NCI-H748 (cell line): ENCODE measurements at regions not wholly inside any gene's neighbourhood (a gene's known extent, or its start where the extent isn't known, plus 50 kb on each side); places are given as distances from the start of the nearest gene placed in this dataset.
"Not testable (repeated sequence)": the region's sequence is repeated elsewhere in the genome, so short reads cannot be mapped to it uniquely, and the experiment has no call there.

Source experiments
- DNase-seq: peaks from one replicate; lab custom pipeline; 2025; ENCODE audit not compliant: unreplicated experiment; lab: John Stamatoyannopoulos, UW

DNA sequence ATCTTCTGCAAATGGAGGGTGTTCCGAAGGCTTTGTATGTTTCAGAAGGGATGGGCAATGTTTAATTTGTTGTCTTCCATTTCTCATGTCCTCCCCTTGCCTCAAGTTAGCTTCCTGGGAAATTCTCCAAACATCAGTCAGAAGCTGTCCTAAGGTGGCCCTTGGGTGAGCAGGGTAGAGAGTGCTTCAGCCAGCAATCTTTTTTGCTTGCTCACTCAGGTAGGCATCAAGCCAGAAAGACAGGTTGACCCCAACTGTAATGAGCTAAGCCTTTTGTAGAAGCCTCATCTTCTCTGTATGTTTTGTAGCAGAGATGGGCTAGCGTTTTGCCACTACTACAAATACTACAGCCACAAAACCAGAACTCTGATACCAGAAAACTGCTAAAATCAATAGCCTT, 321.5 kb upstream of the FAM78B start:
- DNase-seq, result no peak

DNA sequence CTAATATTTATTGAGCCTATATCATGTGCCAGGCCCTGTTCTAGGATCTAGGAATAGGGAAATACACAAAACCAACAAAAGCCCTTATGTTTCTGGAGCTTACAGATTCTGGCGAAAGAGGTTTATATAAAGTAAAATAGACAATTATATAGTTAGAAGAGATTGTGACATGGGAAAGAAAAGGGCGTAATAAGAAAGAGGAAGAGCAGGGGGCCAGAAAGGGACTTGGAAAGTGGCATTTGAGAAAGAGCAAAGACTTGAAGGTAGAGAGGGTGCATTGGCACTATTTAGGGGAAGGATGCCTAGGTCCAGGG, 322.5 kb upstream of the FAM78B start:
- DNase-seq, result no peak

DNA sequence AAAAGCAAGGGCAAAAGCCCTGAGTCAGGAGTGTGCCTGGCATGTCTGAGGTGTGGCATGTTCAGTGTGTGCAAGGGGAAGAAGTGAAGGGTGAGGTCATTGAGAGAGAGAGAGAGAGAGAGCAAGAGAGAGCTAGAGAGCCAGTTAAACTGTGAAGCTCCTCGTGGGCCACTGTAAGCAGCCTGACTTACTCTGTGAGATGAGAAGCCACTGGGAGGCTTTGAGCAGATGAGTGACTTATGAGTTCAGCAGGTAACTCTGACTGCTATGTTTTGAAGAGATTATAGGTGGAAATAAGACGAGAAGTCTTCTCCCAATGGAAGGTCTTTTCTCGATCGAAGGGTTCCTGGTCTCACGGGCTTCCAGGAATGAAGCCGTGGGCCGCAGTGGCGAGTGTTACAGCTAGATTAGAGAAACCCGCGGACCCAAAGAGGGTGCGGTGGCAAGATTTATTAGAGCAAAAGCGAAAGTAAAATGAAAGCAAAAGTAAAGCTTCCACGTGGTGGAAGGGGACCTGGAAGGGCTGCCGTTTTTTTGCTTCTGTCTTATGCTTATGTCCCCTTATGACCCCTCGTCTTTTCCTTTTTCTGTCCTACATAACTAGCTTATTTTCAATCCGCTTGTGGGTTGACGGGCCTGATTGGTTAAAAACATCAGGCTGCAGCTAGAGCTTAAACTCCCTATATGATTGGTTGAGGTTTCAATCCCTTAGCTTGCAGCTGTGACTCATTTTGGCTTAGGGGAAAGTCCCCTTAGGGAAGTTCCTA, 323.1 kb upstream of the FAM78B start:
- DNase-seq, result peak; percentile 54

DNA sequence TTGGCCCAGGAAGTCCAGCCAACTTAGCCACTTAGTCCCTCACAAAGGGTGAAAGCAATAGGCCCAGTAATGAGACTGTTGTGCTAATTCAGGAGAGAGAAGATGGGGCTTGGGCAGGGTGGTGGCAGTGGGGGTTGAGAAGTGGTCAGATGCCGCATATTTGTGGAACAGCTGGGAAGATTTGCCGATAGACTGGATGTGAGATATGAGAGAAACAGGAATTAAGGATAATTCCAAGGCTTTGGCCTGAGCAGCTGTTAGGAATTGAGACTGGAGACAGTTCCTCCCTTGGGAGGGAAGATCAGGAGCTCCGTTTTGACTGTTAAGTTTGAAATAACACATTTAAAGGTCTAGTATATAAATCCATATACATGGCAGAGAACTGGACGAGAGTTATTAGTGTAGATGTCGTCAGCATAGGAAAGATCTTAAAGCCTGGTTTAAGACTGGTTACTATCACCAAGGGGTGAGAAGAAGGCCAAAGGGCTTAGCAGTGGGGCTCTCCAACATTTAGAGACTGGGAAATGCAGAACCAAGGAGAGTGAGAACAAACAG, 323.7 kb upstream of the FAM78B start:
- DNase-seq, result no peak

DNA sequence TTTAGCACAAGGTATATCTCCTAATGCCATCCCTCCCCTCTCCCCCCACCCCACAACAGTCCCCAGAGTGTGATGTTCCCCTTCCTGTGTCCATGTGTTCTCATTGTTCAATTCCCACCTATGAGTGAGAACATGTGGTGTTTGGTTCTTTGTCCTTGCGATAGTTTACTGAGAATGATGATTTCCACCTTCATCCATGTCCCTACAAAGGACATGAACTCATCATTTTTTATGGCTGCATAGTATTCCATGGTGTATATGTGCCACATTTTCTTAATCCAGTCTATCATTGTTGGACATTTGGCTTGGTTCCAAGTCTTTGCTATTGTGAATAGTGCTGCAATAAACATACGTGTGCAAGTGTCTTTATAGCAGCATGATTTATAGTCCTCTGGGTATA, 327.0 kb upstream of the FAM78B start:
- DNase-seq, result not testable (repeated sequence)

DNA sequence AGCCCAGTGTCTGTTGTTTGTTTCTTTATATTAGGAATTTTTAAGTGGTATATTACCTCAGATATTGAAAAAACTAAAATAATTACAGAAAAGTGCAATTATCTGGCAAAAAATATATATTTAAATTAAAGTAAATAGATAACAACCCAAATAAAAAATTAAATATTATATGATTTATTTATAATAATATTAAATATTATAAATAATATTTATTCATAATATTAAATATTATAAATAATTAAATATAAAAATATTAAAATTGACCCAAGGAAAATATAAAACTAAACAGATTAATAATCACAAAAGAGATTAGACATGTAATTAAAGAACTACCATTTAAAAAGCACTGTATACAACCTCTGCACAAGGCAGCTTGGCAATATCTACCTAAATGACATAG, 331.9 kb upstream of the POGK start:
- no peak for DNase-seq

DNA sequence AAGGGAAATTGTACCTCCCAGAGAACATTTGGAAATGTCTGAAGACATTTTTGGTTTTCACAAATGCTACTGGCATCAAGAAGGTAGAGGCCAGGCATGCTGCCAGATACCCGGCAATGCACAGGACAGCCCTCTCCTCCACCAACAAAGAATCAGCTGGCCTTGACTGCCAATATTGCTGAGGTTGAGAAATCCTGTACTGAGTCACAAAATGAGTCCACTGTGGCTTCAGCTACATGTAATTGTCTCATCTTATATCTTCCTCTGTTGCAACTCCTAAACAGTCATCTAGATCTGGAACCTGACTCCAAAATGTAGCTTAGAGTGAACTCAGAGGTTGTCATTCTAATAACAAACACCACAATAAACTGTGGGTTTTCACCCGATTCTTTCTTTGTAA, 327.5 kb upstream of the POGK start:
- no peak for DNase-seq

DNA sequence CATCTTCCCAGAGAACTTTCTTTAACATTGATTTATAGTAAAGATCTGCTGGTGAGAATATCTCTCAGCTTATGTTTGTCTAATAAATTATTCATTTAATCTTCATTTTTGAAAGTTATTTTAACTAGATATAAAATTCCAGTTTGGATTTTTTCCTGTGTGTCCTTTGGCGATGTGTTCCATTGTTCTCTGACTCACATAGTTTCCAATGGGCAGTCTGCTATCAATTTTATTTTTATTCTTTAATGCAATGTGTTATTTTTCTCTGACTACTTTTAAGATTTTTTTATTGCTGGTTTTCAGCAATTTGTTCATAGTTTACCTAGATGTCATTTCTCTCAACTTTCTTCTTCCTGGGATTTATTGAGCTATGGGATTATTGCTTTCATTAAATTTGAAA, 325.2 kb upstream of the POGK start:
- DNase-seq, result no peak

DNA sequence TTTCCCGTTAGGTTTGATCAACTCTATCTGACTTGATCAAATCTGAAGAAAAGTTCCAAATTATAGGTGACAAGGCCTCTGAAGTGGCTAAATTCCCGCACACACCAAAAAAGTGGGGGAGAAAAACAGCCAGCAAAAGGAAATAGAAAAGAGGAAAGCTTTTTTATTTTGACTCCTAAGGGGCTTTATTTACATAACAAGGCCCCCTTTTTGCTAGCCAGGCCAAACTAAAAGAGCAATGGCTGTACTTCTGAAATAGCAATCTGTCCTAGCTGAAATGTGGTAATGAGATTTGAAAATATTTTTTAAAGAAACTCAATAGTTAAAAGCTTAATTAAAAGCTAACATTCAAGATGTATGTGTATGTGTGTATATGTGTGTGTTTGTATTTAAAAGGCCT, 311.5 kb upstream of the POGK start:
- no peak for DNase-seq

DNA sequence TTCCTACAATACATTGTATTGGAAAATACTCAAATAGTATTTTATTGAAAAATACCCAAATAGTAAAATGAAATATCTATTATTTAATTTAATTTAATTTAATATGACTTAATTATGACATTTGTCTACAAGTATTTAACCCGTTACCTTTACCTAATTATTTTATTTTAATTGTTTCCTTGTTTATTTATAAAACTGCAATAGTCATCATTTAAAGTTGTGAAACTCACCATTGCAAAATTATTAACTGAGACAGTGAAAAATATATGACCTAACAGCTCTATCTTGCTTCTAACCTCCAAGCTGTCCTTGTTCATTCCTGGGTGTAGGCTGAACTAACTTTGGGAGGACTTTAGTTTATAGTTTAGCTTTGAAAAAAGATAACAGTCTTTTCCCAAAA, 300.6 kb upstream of the POGK start:
- DNase-seq, result no peak

DNA sequence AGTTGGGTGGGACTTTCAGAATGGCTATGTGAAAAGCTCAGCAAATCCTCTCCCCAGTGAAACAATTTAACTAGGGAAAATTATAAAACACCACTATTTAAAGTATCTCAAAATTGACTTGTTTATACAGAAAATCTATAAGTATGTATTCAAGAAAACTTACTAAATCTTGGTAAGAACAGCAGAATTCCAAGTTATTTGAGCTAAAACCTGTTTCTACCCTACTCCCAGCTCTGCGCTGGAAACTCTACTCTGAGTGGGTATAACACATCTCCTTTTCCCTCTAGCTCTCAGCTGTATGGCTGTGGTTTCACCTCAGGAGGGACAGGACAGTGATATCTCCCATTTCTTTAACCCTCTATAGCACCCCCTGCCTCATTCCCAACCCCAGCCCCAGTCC, 295.2 kb upstream of the POGK start:
- DNase-seq, result no peak

DNA sequence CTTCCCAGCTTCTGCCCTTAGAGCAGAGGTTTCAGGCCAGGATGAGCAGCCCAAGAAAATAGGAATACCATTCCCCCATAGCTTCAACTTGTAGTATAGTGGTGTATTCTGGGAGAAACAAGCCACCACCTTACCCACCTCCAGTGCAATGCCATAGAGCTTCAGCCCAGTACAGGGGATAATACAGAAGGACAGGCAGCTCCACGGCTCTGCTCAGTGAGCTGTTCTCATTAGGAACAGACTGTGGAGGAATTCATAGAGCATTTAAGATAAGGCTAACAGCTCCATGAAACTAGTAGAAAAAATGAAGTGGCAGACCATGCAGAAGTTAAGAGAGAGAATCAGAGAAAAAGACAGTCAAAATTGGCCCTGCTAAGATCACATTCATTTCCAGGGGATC, 294.7 kb upstream of the POGK start:
- DNase-seq, result no peak

DNA sequence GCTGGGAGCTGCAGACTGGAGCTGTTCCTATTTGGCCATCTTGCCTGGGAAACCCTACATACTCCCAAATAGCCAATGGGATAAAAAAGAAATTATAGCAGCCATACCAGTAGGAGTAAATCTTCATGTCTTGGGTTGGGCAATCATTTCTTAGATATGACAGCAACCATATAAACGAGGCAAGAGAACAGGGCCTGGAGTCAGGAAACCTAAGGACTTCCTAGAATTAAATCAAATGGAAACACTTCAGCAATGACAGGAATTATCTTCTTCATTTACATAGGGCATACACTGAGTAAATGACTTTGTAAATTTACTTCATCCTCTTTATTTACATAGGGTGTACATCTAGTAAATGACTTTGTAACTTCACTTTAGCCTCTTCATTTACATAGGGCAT, 286.6 kb upstream of the POGK start:
- DNase-seq, result no peak

DNA sequence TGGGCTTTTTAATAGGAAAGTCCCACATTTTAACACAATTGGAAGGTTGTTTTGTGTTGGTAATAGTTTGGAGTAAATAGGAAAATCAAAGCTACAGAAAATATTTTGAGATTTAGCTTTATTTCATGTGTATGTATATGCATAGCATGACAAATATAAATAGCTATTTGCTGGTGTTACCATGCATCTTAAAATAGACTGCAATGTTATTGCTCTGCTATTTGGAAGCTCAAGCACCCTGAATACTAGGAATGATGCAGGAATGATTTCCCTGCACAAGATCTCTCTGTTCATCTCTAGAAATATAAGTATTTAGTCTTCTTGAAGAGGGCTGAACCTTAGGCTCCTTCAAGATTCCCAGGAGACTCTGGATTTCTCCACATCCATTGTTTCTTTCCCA, 268.3 kb upstream of the POGK start:
- no peak for DNase-seq

DNA sequence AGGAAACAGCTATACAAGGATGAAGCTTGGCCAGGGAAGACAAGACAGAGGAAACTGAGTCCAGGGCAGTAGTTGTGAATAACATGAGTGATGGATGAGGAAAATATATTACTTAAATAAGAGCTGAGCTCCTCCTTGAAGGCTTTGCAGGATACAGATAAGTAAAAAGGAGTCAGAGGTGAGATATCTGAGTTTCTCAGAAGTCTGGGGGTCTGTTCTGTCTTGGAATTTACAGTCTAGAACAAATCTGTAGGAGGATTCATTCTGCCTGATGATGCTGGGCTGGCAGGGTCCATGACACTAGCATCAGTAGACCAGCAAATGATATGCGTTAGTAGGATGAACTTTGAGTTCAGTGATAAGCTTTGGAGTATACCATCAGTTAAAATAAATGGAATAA, 266.1 kb upstream of the POGK start:
- DNase-seq, result no peak

DNA sequence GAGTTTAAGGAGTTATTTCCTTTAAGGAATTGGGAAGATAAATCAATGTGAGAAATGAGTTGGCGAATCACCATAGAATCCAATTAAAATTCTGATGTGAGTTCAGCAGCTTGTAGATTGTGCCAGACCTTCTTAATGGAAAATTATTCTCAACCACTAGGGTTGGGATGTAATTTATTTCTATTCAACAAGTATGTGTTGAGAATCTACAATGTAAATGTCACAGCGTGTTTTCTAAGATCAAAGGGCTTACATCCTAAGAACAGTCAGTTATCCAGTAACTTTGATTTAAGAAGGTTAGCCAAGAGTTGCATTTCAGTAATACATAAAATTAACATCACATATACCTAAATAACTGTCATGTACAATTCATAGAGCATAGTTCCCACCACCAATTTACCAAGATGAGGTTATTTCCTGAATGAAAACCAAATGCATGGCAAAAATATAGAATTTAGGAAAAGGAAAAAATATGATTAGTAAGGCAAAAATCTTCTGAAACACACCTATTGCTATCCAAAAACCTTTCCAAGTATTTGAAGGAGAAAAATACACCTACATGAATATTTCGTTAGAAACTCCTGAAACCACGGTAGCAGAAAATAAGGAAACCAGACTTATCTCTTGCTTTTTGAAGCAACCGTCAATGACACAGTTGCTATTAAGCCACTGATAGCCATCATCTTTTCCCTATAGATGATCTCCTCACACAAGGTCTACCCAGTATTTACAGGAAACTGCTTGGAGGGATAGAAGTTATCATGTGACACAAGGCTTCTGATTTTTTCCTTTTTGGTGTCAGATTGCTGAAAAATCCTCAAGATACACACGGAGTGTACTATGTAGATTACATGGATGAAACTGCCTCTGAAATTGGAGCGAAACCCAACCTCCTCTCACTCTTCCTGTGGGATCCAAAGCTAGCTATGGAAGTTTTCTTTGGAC, 259.4 kb upstream of the POGK start:
- no peak for DNase-seq

DNA sequence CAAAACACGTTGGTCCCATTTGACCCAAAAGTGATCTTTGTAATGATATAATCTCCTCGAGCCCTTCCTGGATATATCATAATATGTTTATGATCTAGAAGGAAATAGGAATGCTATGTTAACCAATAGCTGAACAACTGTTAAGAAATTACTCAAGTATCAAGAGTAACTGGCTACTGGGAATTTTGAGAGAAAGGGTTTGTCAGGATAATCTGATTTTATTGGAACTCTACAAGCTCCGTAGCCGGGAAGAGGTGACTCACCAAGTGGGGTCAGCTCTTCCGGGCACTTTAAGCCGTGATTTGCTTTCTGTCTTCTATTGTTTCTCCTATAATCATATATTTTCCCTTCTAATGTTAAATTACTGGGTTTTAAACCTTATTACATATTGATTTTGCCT, 250.5 kb upstream of the POGK start:
- no peak for DNase-seq

DNA sequence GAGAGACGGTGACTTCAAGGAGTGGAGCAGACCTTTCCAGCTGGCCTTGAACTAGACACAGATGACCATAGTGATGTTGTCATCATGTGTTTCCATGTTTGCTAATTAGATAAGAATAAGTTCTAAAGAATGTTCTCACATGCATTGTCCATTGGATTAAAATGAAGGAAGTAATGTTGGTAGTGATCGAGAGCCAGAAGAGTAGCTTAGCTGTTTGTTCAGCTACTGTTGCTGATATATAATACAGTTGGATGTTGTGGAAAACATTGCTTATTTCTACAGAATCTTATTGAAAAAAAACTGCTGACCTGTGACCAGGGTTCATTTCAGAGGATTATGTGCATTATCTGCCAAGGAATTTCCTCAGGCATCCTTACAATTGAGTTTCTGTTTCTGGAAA, 249.1 kb upstream of the POGK start:
- no peak for DNase-seq

DNA sequence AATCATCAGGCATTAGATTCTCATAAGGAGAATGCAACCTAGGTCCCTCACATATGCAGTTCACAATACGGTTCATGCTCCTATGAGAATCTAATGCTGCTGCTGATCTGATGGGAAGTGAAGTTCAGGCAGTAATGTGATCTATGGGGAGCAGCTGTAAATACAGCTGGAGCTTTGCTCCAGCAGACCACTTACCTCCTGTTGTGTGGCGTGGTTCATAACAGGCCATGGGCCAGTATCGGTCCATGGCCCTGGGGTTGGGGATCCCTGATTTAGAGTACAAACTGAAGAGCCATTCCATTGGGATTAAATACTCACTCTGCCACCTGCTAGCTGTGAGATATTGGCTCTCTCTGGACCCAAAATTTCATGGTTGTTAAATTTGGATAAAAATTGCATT, 244.6 kb upstream of the POGK start:
- DNase-seq, result no peak

DNA sequence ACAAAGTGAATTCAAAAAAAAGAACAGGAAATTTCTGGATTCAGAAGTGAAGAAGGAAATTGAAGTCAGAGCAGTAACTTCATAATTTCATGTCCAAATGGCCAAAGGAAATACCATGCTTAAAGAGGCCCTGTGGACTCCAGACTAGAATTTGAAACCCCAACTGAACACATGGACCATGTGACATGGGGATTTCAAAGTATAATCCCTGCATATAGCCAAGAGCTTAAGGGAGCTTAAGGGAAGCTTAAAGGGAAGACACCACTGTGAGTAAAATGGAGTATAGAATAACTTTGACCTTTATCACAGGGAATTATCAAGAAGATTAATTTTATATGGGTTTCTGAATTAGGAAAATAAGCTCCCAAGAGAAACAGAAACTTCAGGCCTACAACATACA, 241.8 kb upstream of the POGK start:
- DNase-seq, result no peak

DNA sequence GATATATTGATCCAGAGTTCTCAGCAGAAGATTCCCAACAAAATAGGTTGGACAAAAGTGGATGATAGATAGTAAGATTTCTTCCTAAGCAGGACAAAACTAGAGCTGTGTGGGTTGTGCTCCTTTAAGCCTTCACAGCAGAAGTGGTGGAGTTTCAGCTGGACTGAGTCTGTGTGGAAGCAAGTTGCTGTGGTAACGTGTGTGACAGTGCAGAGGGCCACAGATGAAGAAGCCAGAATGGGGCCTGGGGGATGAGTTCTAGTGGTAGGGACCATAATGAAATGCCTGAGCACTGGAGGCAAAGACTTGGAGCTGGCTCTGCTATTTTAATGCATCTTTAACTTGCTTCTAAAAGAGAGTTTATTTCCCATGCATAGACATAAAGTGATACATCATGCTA, 238.7 kb upstream of the POGK start:
- DNase-seq, result no peak

DNA sequence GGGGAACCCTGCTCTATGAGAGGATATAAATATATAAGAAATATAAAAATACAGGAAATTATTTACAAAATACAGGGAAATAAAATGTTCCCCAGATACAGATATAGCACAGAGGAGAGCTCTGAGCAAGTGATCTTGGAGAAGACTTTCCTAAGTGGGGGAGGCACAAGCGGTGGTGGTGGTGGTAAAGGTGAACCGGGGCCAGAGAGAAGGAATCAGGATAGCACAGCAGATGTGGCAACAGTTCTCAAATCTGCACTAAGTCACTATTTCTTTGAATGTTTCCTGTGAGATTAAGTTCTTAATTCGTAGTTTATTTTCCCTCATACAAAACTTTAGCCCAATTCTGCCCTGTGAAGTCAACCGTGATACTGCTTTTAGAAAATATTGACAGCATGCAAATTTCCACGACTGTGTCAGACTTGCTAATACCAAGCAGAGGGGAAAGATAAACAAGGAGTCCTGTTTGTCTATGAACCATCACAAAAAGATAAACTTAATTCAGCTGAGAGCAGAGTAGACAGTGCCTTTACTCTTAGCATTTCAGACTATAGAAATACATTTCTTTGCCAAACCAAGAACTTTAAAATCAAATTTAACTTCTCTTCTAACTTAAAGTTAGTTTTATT, 237.5 kb upstream of the POGK start:
- DNase-seq, result no peak
